ENCODE measurements at regions not wholly inside any gene's neighbourhood (a gene's known extent, or its start where the extent isn't known, plus 50 kb on each side); places are given as distances from the start of the nearest gene placed in this dataset.
"Not testable (repeated sequence)": the region's sequence is repeated elsewhere in the genome, so short reads cannot be mapped to it uniquely, and the experiment has no call there.

DNA sequence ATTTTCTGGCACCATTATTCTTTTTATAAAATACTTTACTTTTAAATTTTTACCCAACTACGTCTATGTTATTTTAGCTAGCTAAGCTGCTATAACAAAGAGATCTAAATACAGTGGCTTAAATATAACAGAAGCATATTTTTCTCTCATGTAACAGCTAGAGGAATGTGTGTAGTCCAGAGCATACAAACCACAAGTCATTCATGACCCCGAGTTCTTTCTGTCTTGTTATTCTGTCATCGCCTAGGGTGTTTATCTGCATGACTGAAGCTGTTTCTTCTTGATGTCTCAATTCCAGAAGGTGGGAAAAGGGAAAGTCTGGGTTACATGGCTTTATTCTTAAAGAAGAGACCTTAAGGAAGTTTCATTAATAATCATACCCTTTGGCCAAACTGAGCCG, 136.9 kb upstream of the RFX3 start:
- no peaks in the 10 kb centered on the region for H3K4me1 ChIP-seq (ENCODE audit: control insufficient read depth, insufficient read depth, low read length)
- H3K27me3 ChIP-seq (ENCODE audit: control insufficient read depth, insufficient read depth, low read length): no peaks in the 10 kb centered on the region
- H3K9me3 ChIP-seq (ENCODE audit: control insufficient read depth, low read depth, low read length): no peaks in the 10 kb centered on the region
- H3K4me3 ChIP-seq (ENCODE audit: low read length): no peak overlapping the region
- WGBS (ENCODE audit: insufficient coverage, low lambda C conversion rate): 80% methylated on average over 1 of the region's 4 CpGs
- H3K27ac ChIP-seq (ENCODE audit: low read length): no peak overlapping the region
- DNase-seq: no peak
- H3K36me3 ChIP-seq (ENCODE audit: control insufficient read depth, insufficient read depth, low read length): no peaks in the 10 kb centered on the region

DNA sequence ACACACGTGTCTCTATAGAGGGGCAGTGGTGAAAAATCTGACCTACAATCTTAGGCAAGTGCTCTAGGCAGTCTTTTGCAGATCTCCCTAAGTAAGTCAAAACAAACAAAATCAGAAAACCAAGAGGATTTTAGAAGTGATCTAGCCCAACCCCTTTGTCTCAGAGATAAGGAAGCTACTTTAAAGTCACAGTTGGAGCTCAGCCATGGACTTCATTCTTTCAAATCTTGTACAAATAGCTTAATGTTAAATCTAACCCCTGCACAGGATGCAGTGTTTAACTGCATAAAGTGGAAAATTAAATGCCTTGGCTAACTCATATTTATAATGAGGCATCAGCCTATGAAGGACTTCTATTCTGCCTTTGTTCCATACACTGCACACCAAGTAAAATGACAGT, 135.1 kb upstream of the RFX3 start:
- Histone ChIP-seq H3K4me3 (ENCODE audit: low read length) (no peak overlapping the region), H3K4me1 (ENCODE audit: control insufficient read depth, insufficient read depth, low read length) (no peaks in the 10 kb centered on the region), H3K9me3 (ENCODE audit: control insufficient read depth, low read depth, low read length) (no peaks in the 10 kb centered on the region), H3K27ac (ENCODE audit: low read length) (no peak overlapping the region), H3K27me3 (ENCODE audit: control insufficient read depth, insufficient read depth, low read length) (no peaks in the 10 kb centered on the region), H3K36me3 (ENCODE audit: control insufficient read depth, insufficient read depth, low read length) (no peaks in the 10 kb centered on the region)
- no CpG with 5 or more reads among the region's 1 CpG for WGBS (ENCODE audit: insufficient coverage, low lambda C conversion rate)
- no peak for DNase-seq

DNA sequence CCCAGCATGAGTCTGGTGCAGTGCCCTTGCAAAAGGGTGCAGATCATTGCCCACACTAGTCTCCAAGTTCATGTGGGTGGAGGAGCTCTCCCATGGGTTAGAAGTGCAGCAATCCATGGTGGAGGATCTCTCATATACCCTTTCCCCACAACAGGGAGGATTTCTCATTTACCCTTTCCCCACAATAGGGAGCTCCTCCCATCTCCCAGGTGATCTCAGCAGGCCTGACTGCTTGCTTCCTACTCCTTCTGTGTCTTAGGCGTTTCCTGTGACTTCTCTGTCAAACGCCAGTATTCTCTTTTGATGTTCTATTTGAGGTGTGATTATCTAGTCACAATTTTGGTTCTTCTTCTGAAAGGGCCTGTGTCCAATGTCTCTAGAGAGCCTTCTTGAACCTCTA, 133.8 kb upstream of the RFX3 start:
- Histone ChIP-seq H3K4me3 (ENCODE audit: low read length) (no peak overlapping the region), H3K9me3 (ENCODE audit: control insufficient read depth, low read depth, low read length) (no peaks in the 10 kb centered on the region), H3K36me3 (ENCODE audit: control insufficient read depth, insufficient read depth, low read length) (no peaks in the 10 kb centered on the region), H3K4me1 (ENCODE audit: control insufficient read depth, insufficient read depth, low read length) (no peaks in the 10 kb centered on the region), H3K27me3 (ENCODE audit: control insufficient read depth, insufficient read depth, low read length) (no peaks in the 10 kb centered on the region), H3K27ac (ENCODE audit: low read length) (no peak overlapping the region)
- DNase-seq: no peak
- no CpG with 5 or more reads among the region's 2 CpGs for WGBS (ENCODE audit: insufficient coverage, low lambda C conversion rate)

DNA sequence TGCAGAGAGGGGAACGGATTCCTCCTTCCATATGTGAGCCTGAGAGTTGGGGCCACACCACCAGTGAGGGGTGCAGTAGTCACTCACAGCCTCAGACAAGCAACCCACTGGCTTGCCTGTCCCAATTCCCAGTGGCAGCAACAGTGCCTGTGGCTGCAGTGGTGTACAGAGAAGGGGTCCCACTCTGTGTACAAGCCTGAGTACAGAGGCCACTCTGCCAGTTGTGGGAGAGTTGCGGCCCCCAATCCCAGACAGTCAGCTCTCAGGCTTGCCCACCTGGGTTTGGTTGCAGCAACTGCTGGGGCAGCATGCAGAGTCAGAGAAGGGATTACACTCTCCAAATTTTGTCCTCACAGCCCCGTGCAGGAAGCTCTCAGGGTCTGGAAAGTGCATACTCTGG, 133.2 kb upstream of the RFX3 start:
- H3K9me3 ChIP-seq (ENCODE audit: control insufficient read depth, low read depth, low read length): no peaks in the 10 kb centered on the region
- H3K4me1 ChIP-seq (ENCODE audit: control insufficient read depth, insufficient read depth, low read length): no peaks in the 10 kb centered on the region
- no CpG with 5 or more reads among the region's 3 CpGs for WGBS (ENCODE audit: insufficient coverage, low lambda C conversion rate)
- no peak for DNase-seq
- no peaks in the 10 kb centered on the region for H3K36me3 ChIP-seq (ENCODE audit: control insufficient read depth, insufficient read depth, low read length)
- no peak overlapping the region for H3K27ac ChIP-seq (ENCODE audit: low read length)
- H3K27me3 ChIP-seq (ENCODE audit: control insufficient read depth, insufficient read depth, low read length): no peaks in the 10 kb centered on the region
- H3K4me3 ChIP-seq (ENCODE audit: low read length): no peak overlapping the region

DNA sequence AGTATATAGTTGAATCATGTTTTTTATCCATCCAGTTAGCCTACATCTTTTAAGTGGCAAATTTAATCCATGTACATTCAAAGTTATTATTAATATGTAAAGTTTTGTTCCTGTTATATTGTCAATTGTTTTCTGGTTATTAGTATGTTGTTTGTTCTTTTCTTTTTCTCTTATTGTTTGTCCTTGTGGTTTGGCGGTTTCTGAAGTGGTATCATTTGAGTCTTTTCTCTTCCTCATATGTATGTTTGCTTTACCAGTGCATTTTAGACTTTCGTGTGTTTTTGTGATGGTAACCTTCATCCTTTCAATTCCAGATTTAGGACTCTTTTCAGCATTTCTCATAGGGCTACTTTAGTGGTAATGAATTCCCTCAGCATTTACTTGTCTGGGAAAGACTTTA, 130.4 kb upstream of the RFX3 start:
- 88% methylated on average over 1 of the region's 2 CpGs for WGBS (ENCODE audit: insufficient coverage, low lambda C conversion rate)
- H3K4me1 ChIP-seq (ENCODE audit: control insufficient read depth, insufficient read depth, low read length): no peaks in the 10 kb centered on the region
- H3K27ac ChIP-seq (ENCODE audit: low read length): no peak overlapping the region
- no peaks in the 10 kb centered on the region for H3K27me3 ChIP-seq (ENCODE audit: control insufficient read depth, insufficient read depth, low read length)
- H3K9me3 ChIP-seq (ENCODE audit: control insufficient read depth, low read depth, low read length): no peaks in the 10 kb centered on the region
- H3K36me3 ChIP-seq (ENCODE audit: control insufficient read depth, insufficient read depth, low read length): no peaks in the 10 kb centered on the region
- no peak for DNase-seq
- no peak overlapping the region for H3K4me3 ChIP-seq (ENCODE audit: low read length)

DNA sequence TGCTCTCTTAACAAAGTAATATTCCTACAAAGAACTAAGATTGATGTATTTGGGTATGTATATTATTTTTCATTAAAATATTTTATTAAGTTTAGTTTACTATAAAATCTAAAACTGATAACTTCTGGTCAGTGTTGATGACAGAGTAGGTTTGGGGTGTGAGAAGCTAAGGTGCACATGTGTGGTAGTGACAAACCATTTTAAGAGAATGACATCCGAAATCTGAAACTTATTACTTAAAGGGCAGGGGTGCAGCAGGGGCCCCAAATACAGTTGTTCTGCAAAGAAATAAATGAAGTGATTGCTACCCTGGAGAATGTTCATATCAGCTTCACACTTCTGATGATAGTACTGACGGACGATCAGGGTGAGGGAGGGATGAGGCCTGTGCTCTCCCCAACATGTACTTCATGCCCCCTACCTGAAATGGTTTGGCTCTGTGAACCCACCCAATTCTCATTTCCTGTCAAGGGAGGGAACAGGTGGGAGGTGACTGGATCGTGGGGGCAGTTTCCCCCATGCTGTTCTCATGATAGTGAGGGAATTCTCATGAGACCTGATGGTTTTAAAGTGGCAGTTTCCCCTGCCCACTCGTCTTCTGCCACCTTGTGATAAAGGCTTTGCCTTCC, 125.3 kb upstream of the RFX3 start:
- H3K27me3 ChIP-seq (ENCODE audit: control insufficient read depth, insufficient read depth, low read length): no peaks in the 10 kb centered on the region
- no peak overlapping the region for H3K27ac ChIP-seq (ENCODE audit: low read length)
- H3K9me3 ChIP-seq (ENCODE audit: control insufficient read depth, low read depth, low read length): no peaks in the 10 kb centered on the region
- WGBS (ENCODE audit: insufficient coverage, low lambda C conversion rate): 100% methylated on average over 1 of the region's 5 CpGs
- H3K4me3 ChIP-seq (ENCODE audit: low read length): no peak overlapping the region
- no peaks in the 10 kb centered on the region for H3K36me3 ChIP-seq (ENCODE audit: control insufficient read depth, insufficient read depth, low read length)
- no peak for DNase-seq
- no peaks in the 10 kb centered on the region for H3K4me1 ChIP-seq (ENCODE audit: control insufficient read depth, insufficient read depth, low read length)

DNA sequence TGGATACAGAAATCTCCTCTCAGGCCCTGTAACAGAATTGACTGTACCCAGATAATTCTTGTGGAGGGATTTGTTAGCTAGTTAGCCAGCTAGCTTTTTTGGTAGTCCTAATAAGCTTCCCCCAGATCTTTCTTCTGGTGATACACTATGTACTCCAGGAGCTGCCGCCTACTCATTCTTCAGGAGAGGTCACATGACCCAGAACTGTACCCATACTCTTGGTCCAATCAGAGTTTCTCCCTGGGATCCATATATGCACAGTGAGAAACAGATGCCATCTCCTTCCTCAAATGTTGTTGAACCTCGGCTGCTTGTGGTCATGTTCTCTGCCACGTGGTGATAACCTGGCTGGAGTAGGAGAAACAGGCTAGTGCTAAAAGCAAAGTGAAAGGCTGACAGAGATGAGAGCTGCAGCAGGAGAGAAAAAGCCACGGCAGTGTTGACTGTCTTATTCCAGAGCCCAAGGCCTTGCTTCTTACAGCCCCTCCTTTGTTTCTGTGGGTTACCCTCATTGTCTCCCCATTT, 123.0 kb upstream of the RFX3 start:
- no peaks in the 10 kb centered on the region for H3K4me1 ChIP-seq (ENCODE audit: control insufficient read depth, insufficient read depth, low read length)
- WGBS (ENCODE audit: insufficient coverage, low lambda C conversion rate): no CpG with 5 or more reads among the region's 4 CpGs
- no peaks in the 10 kb centered on the region for H3K9me3 ChIP-seq (ENCODE audit: control insufficient read depth, low read depth, low read length)
- H3K27me3 ChIP-seq (ENCODE audit: control insufficient read depth, insufficient read depth, low read length): no peaks in the 10 kb centered on the region
- no peak overlapping the region for H3K4me3 ChIP-seq (ENCODE audit: low read length)
- H3K27ac ChIP-seq (ENCODE audit: low read length): no peak overlapping the region
- DNase-seq: no peak
- H3K36me3 ChIP-seq (ENCODE audit: control insufficient read depth, insufficient read depth, low read length): no peaks in the 10 kb centered on the region

DNA sequence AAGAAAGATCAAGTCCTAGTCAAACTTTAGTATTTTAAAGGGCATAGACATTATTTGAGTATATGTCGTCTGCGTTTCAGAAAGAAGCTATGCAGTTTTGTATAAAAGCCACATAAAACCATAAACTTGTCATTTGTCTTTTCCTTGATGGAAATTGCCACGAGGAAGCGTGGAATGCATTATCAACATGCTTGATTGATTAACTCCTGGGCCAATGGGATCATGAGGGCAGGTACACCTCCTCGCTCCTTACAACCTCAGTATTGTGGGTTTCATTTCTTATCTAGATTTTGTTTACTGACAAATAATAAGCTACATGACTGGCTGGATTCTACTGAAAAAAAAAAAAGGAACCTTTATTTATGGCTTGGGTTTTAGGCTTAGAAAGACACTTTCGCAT, 122.5 kb upstream of the RFX3 start:
- no peaks in the 10 kb centered on the region for H3K36me3 ChIP-seq (ENCODE audit: control insufficient read depth, insufficient read depth, low read length)
- H3K4me3 ChIP-seq (ENCODE audit: low read length): no peak overlapping the region
- no peak overlapping the region for H3K27ac ChIP-seq (ENCODE audit: low read length)
- no peaks in the 10 kb centered on the region for H3K9me3 ChIP-seq (ENCODE audit: control insufficient read depth, low read depth, low read length)
- DNase-seq: no peak
- no peaks in the 10 kb centered on the region for H3K4me1 ChIP-seq (ENCODE audit: control insufficient read depth, insufficient read depth, low read length)
- no peaks in the 10 kb centered on the region for H3K27me3 ChIP-seq (ENCODE audit: control insufficient read depth, insufficient read depth, low read length)
- WGBS (ENCODE audit: insufficient coverage, low lambda C conversion rate): 56% methylated on average over 2 of the region's 6 CpGs

DNA sequence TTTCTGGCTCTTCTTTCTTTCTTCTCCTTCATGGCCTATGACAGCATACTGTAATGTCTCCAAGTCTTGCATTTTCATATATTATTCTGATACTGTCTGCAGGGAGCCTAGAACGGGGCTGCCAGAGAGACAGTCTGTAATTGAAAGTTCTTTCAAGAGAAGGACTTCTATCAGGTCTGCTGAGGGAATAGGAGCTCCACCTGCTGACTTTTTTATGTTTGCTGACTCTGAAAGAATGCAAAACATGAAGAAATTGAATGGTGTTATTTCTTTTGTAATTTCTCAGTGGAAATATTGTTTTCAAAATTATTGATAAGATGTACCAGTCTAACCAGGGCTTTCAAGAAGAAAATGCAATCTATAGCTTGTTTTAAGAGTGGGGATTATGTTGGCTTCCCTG, 121.9 kb upstream of the RFX3 start:
- Histone ChIP-seq H3K9me3 (ENCODE audit: control insufficient read depth, low read depth, low read length) (no peaks in the 10 kb centered on the region), H3K4me1 (ENCODE audit: control insufficient read depth, insufficient read depth, low read length) (no peaks in the 10 kb centered on the region), H3K4me3 (ENCODE audit: low read length) (no peak overlapping the region), H3K27ac (ENCODE audit: low read length) (no peak overlapping the region), H3K36me3 (ENCODE audit: control insufficient read depth, insufficient read depth, low read length) (no peaks in the 10 kb centered on the region), H3K27me3 (ENCODE audit: control insufficient read depth, insufficient read depth, low read length) (no peaks in the 10 kb centered on the region)
- DNase-seq: no peak
- WGBS (ENCODE audit: insufficient coverage, low lambda C conversion rate): no CpG with 5 or more reads among the region's 1 CpG

DNA sequence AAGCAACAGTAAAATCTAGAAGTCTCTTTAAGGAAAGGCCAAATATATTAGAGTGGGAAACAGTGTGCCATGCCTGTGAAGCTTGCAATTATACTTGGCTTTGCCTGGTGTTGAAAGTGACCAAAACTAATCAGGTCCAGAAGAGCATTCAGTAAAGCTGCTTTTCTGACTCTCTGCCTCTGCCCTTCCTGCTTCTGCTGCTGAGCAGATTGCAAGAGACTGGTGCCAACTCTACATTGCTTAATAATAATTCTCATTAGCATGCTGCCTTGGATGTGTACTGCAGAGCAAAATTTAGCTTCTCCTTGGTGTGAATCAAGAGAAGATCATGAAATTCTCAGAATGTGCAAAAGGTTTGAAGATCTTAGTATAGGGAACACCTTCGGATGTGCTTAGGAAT, 120.4 kb upstream of the RFX3 start:
- Histone ChIP-seq H3K36me3 (ENCODE audit: control insufficient read depth, insufficient read depth, low read length) (no peaks in the 10 kb centered on the region), H3K4me1 (ENCODE audit: control insufficient read depth, insufficient read depth, low read length) (no peaks in the 10 kb centered on the region), H3K27me3 (ENCODE audit: control insufficient read depth, insufficient read depth, low read length) (no peaks in the 10 kb centered on the region), H3K4me3 (ENCODE audit: low read length) (no peak overlapping the region), H3K27ac (ENCODE audit: low read length) (no peak overlapping the region), H3K9me3 (ENCODE audit: control insufficient read depth, low read depth, low read length) (no peaks in the 10 kb centered on the region)
- 100% methylated on average over 1 of the region's 1 CpG for WGBS (ENCODE audit: insufficient coverage, low lambda C conversion rate)
- DNase-seq: no peak

DNA sequence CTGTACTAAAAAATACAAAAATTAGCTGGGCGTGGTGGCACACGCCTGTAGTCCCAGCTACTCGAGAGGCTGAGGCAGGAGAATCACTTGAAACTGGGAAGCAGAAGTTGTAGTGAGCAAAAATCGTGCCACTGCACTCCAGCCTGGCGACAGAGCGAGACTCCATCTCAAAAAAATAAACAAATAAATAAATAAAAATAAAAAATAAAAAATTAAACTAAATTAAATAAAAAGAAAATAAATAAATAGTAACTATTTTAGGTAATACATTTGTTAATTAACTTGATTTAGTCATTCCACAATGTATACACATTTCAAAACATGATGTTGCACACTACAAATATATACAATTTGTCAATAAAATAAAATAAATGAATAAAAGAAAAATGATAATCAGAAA, 116.3 kb upstream of the RFX3 start:
- WGBS (ENCODE audit: insufficient coverage, low lambda C conversion rate): 100% methylated on average over 3 of the region's 6 CpGs
- H3K36me3 ChIP-seq (ENCODE audit: control insufficient read depth, insufficient read depth, low read length); H3K4me1 ChIP-seq (ENCODE audit: control insufficient read depth, insufficient read depth, low read length); H3K9me3 ChIP-seq (ENCODE audit: control insufficient read depth, low read depth, low read length); H3K4me3 ChIP-seq (ENCODE audit: low read length); DNase-seq; H3K27ac ChIP-seq (ENCODE audit: low read length); H3K27me3 ChIP-seq (ENCODE audit: control insufficient read depth, insufficient read depth, low read length): not testable (repeated sequence)

All from large intestine (tissue), 3 donors.